OCI-LY3 (cell line): ENCODE measurements at regions not wholly inside any gene's neighbourhood (a gene's known extent, or its start where the extent isn't known, plus 50 kb on each side); places are given as distances from the start of the nearest gene placed in this dataset.

Experiments used
- EZH2phosphoT487 ChIP-seq: fragments of 200-600 bp; shearing (Covaris generic); IDR thresholded peaks from 2 replicates; pipeline ENCODE4 v1.6.1; 2018; ENCODE audit warnings: antibody characterized with exemption, mixed run types, low read depth
- TF ChIP-seq, protein P1 (sequence below): fragments of 200-600, 300-600 bp; sonication (generic); IDR thresholded peaks from 2 replicates; pipeline ENCODE4 v1.5.1; 2014; ENCODE audit warnings: antibody characterized with exemption, low read length, low read depth

DNA sequence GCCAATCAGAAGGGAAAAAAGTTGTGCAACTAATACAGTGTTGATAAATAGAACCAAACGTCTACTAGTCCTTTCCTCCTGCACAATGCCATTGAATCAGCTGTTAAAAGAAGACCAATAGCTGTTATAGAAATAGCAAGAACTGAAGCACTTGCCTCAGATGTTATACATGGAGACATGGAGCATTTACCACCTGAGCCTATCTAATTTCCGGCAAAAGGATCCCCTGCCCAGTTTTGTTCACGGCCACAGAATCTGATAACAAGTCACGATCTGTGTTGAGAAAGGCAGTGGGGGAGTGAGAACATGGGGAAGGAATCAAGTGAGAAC is 285.4 kb downstream of the ZEB2 start:
- TF ChIP-seq, protein P1, sequence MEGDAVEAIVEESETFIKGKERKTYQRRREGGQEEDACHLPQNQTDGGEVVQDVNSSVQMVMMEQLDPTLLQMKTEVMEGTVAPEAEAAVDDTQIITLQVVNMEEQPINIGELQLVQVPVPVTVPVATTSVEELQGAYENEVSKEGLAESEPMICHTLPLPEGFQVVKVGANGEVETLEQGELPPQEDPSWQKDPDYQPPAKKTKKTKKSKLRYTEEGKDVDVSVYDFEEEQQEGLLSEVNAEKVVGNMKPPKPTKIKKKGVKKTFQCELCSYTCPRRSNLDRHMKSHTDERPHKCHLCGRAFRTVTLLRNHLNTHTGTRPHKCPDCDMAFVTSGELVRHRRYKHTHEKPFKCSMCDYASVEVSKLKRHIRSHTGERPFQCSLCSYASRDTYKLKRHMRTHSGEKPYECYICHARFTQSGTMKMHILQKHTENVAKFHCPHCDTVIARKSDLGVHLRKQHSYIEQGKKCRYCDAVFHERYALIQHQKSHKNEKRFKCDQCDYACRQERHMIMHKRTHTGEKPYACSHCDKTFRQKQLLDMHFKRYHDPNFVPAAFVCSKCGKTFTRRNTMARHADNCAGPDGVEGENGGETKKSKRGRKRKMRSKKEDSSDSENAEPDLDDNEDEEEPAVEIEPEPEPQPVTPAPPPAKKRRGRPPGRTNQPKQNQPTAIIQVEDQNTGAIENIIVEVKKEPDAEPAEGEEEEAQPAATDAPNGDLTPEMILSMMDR, result no peak
- TF ChIP-seq EZH2phosphoT487, result no peak
